ENCODE measurements at regions not wholly inside any gene's neighbourhood (a gene's known extent, or its start where the extent isn't known, plus 50 kb on each side); places are given as distances from the start of the nearest gene placed in this dataset.

DNA sequence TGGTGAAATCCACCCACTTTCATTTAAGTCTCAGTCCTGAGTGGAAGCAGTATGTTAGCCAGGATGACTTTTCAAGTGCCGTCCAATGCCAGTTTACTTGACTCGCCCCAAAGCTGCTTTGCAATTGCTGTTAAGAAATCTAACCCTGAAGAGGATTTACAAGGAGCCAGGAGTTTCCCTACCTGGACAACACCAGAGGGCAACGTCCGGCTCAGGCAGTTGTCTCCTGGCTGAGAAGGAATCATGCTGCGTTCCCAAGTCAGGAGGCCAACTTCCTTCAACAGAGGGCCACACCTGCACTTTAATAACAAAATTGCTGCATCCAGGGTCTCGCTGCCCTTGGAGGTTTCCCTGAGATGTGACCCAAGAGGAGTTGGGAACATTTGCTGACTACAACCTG, 65.8 kb downstream of the BOD1 start:
- intact Hi-C loops (cut with DNase I; ENCODE audit: low total_unique reads), result no loop called here
- DNase-seq, result no peak
- TF ChIP-seq POLR2AphosphoS5 (IDR thresholded peaks at IDR 0.05) (no peak), EP300 (IDR thresholded peaks at IDR 0.05) (no peak)
- peaks cover 0 to 14% (median 13%) of the 10 kb centered on the region in 3 donors for H3K27me3 ChIP-seq
- H3K9me3 ChIP-seq, result no peaks in the 10 kb centered on the region
- H3K36me3 ChIP-seq, result no peaks in the 10 kb centered on the region
- H3K27ac ChIP-seq, result no peak overlapping the region
- 62 to 81% (median 69%) methylated on average over 6 of the region's 6 CpGs for WGBS, 5 donors
- no peak overlapping the region for H3K4me3 ChIP-seq
- H3K4me1 ChIP-seq, result peaks cover 0 to 15% (median 1%) of the 10 kb centered on the region in 4 donors

DNA sequence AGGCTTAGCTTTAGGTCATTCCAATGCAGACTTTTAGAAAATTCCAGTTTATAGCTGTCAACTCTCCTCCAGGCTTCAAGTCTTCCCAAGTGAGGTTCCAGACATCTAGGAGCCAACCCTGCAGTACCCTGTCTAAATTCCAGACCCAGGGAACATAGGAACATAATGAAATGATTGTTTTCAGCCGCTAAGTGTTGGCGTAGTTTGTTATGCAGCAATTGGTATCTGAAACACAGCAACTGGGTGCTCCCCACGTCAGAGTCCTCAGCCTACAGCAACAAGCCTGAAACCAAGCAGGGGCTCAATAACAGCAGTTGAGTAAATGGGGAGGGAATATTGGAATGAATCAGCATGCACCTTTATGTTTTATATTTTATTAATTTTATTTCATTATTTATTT, 66.8 kb downstream of the BOD1 start:
- DNase-seq, result no peak
- peaks cover 0 to 9% (median 0%) of the 10 kb centered on the region in 4 donors for H3K4me1 ChIP-seq
- H3K27me3 ChIP-seq, result peaks cover 0 to 6% (median 4%) of the 10 kb centered on the region in 3 donors
- WGBS, 5 donors, result 74 to 92% (median 86%) methylated on average over 3 of the region's 3 CpGs
- TF ChIP-seq, protein P1, sequence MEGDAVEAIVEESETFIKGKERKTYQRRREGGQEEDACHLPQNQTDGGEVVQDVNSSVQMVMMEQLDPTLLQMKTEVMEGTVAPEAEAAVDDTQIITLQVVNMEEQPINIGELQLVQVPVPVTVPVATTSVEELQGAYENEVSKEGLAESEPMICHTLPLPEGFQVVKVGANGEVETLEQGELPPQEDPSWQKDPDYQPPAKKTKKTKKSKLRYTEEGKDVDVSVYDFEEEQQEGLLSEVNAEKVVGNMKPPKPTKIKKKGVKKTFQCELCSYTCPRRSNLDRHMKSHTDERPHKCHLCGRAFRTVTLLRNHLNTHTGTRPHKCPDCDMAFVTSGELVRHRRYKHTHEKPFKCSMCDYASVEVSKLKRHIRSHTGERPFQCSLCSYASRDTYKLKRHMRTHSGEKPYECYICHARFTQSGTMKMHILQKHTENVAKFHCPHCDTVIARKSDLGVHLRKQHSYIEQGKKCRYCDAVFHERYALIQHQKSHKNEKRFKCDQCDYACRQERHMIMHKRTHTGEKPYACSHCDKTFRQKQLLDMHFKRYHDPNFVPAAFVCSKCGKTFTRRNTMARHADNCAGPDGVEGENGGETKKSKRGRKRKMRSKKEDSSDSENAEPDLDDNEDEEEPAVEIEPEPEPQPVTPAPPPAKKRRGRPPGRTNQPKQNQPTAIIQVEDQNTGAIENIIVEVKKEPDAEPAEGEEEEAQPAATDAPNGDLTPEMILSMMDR (IDR thresholded peaks at IDR 0.05), result no peak
- TF ChIP-seq POLR2A (IDR thresholded peaks at IDR 0.05), result no peak
- TF ChIP-seq EP300 (IDR thresholded peaks at IDR 0.05), result no peak
- TF ChIP-seq POLR2AphosphoS5 (IDR thresholded peaks at IDR 0.05), result no peak
- intact Hi-C loops (cut with DNase I; ENCODE audit: low total_unique reads), result no loop called here
- H3K27ac ChIP-seq, result no peak overlapping the region
- no peaks in the 10 kb centered on the region for H3K36me3 ChIP-seq
- no peaks in the 10 kb centered on the region for H3K9me3 ChIP-seq
- H3K4me3 ChIP-seq, result no peak overlapping the region

DNA sequence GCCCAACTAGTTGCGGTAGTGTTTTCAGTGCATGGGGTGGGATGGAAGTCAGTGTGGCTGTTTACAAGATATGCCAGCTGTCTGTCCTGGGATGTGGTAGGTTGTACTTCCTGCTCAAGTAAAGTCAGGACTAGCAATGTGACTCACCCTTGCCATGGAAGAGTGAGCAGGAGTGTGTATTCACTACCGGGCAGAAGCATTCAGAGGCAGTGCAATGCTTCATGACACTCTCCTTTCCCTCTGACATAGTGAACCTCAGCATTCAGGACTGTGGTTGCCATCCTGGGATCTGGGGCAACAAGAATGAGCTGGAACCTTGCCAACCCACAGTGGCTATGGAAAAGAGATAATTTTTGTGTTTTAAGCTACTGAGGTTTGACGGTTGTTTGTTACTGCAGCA, 68.9 kb downstream of the BOD1 start:
- Histone ChIP-seq H3K36me3 (no peaks in the 10 kb centered on the region), H3K9me3 (no peaks in the 10 kb centered on the region), H3K27ac (no peak overlapping the region), H3K27me3 (no peaks in the 10 kb centered on the region), H3K4me3 (no peak overlapping the region), H3K4me1 (no peaks in the 10 kb centered on the region)
- no peak for TF ChIP-seq POLR2AphosphoS5 (IDR thresholded peaks at IDR 0.05)
- TF ChIP-seq, protein P1 (IDR thresholded peaks at IDR 0.05), result no peak
- TF ChIP-seq EP300 (IDR thresholded peaks at IDR 0.05), result no peak
- no peak for TF ChIP-seq POLR2A (IDR thresholded peaks at IDR 0.05)
- no peak for DNase-seq
- intact Hi-C loops (cut with DNase I; ENCODE audit: low total_unique reads), result no loop called here
- WGBS, 5 donors, result 75 to 88% (median 82%) methylated on average over 2 to 3 of the region's 3 CpGs

DNA sequence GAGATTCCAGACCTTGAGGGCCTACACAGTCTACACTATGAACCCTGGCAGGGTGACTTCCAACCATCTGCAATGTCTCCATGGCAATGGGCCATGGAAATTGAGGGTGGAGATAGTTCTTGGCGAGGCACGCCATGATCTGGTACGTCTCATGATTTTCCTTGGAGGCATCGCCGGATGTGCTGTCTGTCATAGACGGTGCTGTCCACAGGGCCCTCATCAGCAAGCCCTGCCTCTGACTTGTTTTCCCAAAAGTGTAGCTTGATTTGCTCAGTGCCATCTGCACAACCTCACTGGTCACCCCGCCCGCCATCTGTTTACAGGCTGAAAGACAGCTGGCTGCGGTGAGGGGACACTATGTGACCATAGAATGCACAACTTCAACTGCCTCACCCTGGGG, 73.5 kb downstream of the BOD1 start:
- peak in 1 of 2 donors; percentile 25 for DNase-seq
- no peaks in the 10 kb centered on the region for H3K36me3 ChIP-seq
- 82 to 97% (median 93%) methylated on average over 7 to 9 of the region's 9 CpGs for WGBS, 5 donors
- no peak overlapping the region for H3K4me3 ChIP-seq
- intact Hi-C loops (cut with DNase I; ENCODE audit: low total_unique reads), result no loop called here
- no peak overlapping the region for H3K27ac ChIP-seq
- TF ChIP-seq EP300 (IDR thresholded peaks at IDR 0.05), result no peak
- TF ChIP-seq POLR2AphosphoS5 (IDR thresholded peaks at IDR 0.05), result no peak
- no peak for TF ChIP-seq POLR2A (IDR thresholded peaks at IDR 0.05)
- TF ChIP-seq, protein P1 (IDR thresholded peaks at IDR 0.05), result no peak
- H3K9me3 ChIP-seq, result no peaks in the 10 kb centered on the region
- peaks cover 0 to 4% (median 0%) of the 10 kb centered on the region in 3 donors for H3K27me3 ChIP-seq
- H3K4me1 ChIP-seq, result no peaks in the 10 kb centered on the region

DNA sequence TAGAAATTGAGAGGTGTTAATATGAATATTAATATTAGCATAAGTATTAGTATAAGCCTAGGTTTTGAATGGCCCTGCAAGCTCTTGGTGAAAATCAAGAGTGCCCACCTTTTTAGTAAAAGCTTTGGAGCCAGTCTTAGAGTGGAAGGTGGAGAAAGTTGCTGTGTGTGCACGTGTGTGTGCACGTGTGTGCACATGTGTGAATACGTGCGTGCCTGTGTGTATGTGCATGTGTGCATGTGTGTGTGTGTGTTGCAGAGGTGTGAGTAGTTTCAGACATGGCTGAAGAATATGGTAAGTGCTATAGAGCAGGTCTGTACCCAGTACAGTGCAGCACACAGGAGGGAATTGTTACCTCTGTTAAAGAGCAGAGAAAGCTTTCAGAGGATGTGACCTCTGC, 74.3 kb downstream of the BOD1 start:
- WGBS, 5 donors, result 83 to 92% (median 90%) methylated on average over 4 of the region's 4 CpGs
- TF ChIP-seq, protein P1 (IDR thresholded peaks at IDR 0.05), result no peak
- TF ChIP-seq POLR2A (IDR thresholded peaks at IDR 0.05), result no peak
- no peak for TF ChIP-seq EP300 (IDR thresholded peaks at IDR 0.05)
- no peak for TF ChIP-seq POLR2AphosphoS5 (IDR thresholded peaks at IDR 0.05)
- no peaks in the 10 kb centered on the region for H3K9me3 ChIP-seq
- H3K4me3 ChIP-seq, result no peak overlapping the region
- no peak for DNase-seq
- H3K27me3 ChIP-seq, result peaks cover 0 to 4% (median 0%) of the 10 kb centered on the region in 3 donors
- no peaks in the 10 kb centered on the region for H3K4me1 ChIP-seq
- intact Hi-C loops (cut with DNase I; ENCODE audit: low total_unique reads), result no loop called here
- H3K36me3 ChIP-seq, result no peaks in the 10 kb centered on the region
- H3K27ac ChIP-seq, result no peak overlapping the region

Data from stomach (tissue), 8 donors.